ENCODE measurements at regions not wholly inside any gene's neighbourhood (a gene's known extent, or its start where the extent isn't known, plus 50 kb on each side); places are given as distances from the start of the nearest gene placed in this dataset.

- TF ChIP-seq CTCF (conservative IDR thresholded peaks at IDR 0.05; ENCODE audit: low read length) (no peak), EZH2phosphoT487 (IDR thresholded peaks at IDR 0.05; ENCODE audit: borderline replicate concordance) (no peak)
Observed at GRCh38 chr21:35204125-35204524, 155.0 kb upstream of the RUNX1 start.
